ENCODE measurements at regions not wholly inside any gene's neighbourhood (a gene's known extent, or its start where the extent isn't known, plus 50 kb on each side); places are given as distances from the start of the nearest gene placed in this dataset.

DNA sequence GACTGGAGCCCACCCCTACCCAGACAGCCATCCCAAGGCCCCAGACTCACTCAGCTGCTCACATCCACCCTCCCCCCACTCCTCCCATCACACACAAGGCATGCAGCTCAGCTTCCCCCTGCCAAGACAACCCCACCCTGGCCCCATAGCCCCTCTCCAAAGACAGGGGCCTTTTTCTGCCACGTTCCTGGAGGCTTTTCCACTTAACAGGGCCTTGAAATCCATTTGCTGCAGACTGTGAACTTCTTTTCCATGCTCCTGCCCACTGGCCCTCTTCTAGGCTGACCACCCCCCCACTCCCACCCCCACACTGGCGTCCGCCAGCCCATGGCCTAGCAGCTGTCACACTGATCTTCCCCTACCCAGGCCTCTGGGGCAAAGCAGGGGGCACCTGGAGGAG lies 76.0 kb downstream of the PJA1 start:
- SMC1A ChIA-PET (ENCODE audit: uncharacterized antibody, unreplicated experiment) = no interaction called here
- Histone ChIP-seq H3K4me1 (ENCODE audit: control insufficient read depth, insufficient read depth, low read length) (no peaks in the 10 kb centered on the region), H3K36me3 (ENCODE audit: control insufficient read depth in 2 of 2, insufficient read depth in 2 of 2, low read length in 1 of 2) (no peaks in the 10 kb centered on the region), H4K20me1 (ENCODE audit: control insufficient read depth, insufficient read depth) (no peaks in the 10 kb centered on the region), H3K27ac (ENCODE audit: control insufficient read depth, insufficient read depth) (no peak overlapping the region), H3K4me3 (no peak overlapping the region), H3K9ac (ENCODE audit: control insufficient read depth, insufficient read depth, low read length) (no peak overlapping the region), H3K4me2 (ENCODE audit: control insufficient read depth, insufficient read depth) (no peak overlapping the region), H3K9me3 (replicated peaks; ENCODE audit: control insufficient read depth, insufficient read depth, low read length) (no peaks in the 10 kb centered on the region), H3K79me2 (ENCODE audit: control insufficient read depth, insufficient read depth, low read length) (no peaks in the 10 kb centered on the region), H3K27me3 (replicated peaks in 1 of 2; ENCODE audit: control insufficient read depth in 2 of 2, insufficient read depth in 2 of 2, low read length in 1 of 2) (no peaks in the 10 kb centered on the region; a peak in 2 of 4 replicates), H2AFZ (ENCODE audit: control insufficient read depth, low read depth, low read length) (no peak overlapping the region)
- RAD21 ChIA-PET (ENCODE audit: unreplicated experiment) = no interaction called here
- intact Hi-C loops (cut with micrococcal nuclease; ENCODE audit: unreplicated experiment) = no loop called here
- TF ChIP-seq FOXK2 (IDR thresholded peaks at IDR 0.05) = no peak
- TF ChIP-seq DPF2 (IDR thresholded peaks at IDR 0.05) = no peak
- no peak for TF ChIP-seq CBX5 (IDR thresholded peaks at IDR 0.05; ENCODE audit: low read depth)
- TF ChIP-seq ZZZ3 (IDR thresholded peaks at IDR 0.05; ENCODE audit: control insufficient read depth, insufficient read length, low read depth) = no peak
- TF ChIP-seq, protein P1, sequence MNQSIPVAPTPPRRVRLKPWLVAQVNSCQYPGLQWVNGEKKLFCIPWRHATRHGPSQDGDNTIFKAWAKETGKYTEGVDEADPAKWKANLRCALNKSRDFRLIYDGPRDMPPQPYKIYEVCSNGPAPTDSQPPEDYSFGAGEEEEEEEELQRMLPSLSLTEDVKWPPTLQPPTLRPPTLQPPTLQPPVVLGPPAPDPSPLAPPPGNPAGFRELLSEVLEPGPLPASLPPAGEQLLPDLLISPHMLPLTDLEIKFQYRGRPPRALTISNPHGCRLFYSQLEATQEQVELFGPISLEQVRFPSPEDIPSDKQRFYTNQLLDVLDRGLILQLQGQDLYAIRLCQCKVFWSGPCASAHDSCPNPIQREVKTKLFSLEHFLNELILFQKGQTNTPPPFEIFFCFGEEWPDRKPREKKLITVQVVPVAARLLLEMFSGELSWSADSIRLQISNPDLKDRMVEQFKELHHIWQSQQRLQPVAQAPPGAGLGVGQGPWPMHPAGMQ (IDR thresholded peaks at IDR 0.05; ENCODE audit: borderline replicate concordance) = no peak
- TF ChIP-seq, protein P2, sequence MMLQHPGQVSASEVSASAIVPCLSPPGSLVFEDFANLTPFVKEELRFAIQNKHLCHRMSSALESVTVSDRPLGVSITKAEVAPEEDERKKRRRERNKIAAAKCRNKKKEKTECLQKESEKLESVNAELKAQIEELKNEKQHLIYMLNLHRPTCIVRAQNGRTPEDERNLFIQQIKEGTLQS (IDR thresholded peaks at IDR 0.05; ENCODE audit: borderline replicate concordance, extremely low read depth, low read depth, low read length) = no peak
- no peak for TF ChIP-seq HDAC2 (IDR thresholded peaks at IDR 0.05)
- ATAC-seq (no peak), DNase-seq (ENCODE audit: low read depth, low spot score) (no peak), FAIRE-seq (no peak)
- 0% methylated on average over 3 of the region's 3 CpGs for WGBS (ENCODE audit: insufficient coverage, insufficient replicate concordance, low lambda C conversion rate, missing lambda C conversion rate)
- POLR2A ChIA-PET = no interaction called here
- in situ Hi-C loops (cut with MboI) = no loop called here
- BruUV-seq (replicated peaks) = no TSS peak
- CTCF ChIA-PET = no interaction called here

Measured in GM12878 (cell line).